HuH-7.5 (cell line): ENCODE measurements at regions not wholly inside any gene's neighbourhood (a gene's known extent, or its start where the extent isn't known, plus 50 kb on each side); places are given as distances from the start of the nearest gene placed in this dataset.

Experiments
- DNase-seq: peaks from one replicate; pipeline ENCODE4 v3.0.0; 2011; ENCODE audit warnings: low spot score

GRCh38 chr15:46251903-46252302, 617.1 kb downstream of the SQOR start:
- no peak for DNase-seq

GRCh38 chr15:46258056-46258455, 623.2 kb downstream of the SQOR start:
- no peak for DNase-seq

GRCh38 chr15:46260937-46261336, 626.1 kb downstream of the SQOR start:
- DNase-seq, result no peak

GRCh38 chr15:46265664-46266347, 631.0 kb downstream of the SQOR start:
- no peak for DNase-seq

- no peak for DNase-seq
Observed at GRCh38 chr15:46266661-46267060, 631.8 kb downstream of the SQOR start.

- DNase-seq, result no peak
Observed at GRCh38 chr15:46270481-46271147, 635.8 kb downstream of the SQOR start.

GRCh38 chr15:46275701-46276100, 640.9 kb downstream of the SQOR start:
- DNase-seq, result no peak

- DNase-seq, result no peak
Observed at GRCh38 chr15:46277451-46277850, 642.6 kb downstream of the SQOR start.

GRCh38 chr15:46278062-46278461, 643.2 kb downstream of the SQOR start:
- DNase-seq, result no peak

GRCh38 chr15:46278486-46279090, 643.8 kb downstream of the SQOR start:
- no peak for DNase-seq

- no peak for DNase-seq
Observed at GRCh38 chr15:46280762-46281542, 646.1 kb downstream of the SQOR start.

- DNase-seq, result no peak
Observed at GRCh38 chr15:46293550-46293949, 658.7 kb downstream of the SQOR start.

GRCh38 chr15:46296002-46296401, 661.2 kb downstream of the SQOR start:
- DNase-seq, result no peak

GRCh38 chr15:46296797-46297196, 662.0 kb downstream of the SQOR start:
- DNase-seq, result no peak

GRCh38 chr15:46297766-46298165, 662.9 kb downstream of the SQOR start:
- no peak for DNase-seq

GRCh38 chr15:46300716-46301115, 665.9 kb downstream of the SQOR start:
- no peak for DNase-seq

- DNase-seq, result no peak
Observed at GRCh38 chr15:46301291-46301690, 666.5 kb downstream of the SQOR start.

GRCh38 chr15:46301826-46302225, 667.0 kb downstream of the SQOR start:
- DNase-seq, result no peak

- DNase-seq, result peak; percentile 7
Observed at GRCh38 chr15:46304321-46304720, 669.5 kb downstream of the SQOR start.

GRCh38 chr15:46307746-46308145, 672.9 kb downstream of the SQOR start:
- no peak for DNase-seq

- no peak for DNase-seq
Observed at GRCh38 chr15:46309914-46310313, 675.1 kb downstream of the SQOR start.

GRCh38 chr15:46312133-46312740, 677.4 kb downstream of the SQOR start:
- peak; percentile 10 for DNase-seq
